Stimulated activated naive CD8-positive, alpha-beta T cell treated with anti-CD3 and anti-CD28 coated beads, Interleukin-15, Interleukin-2, amounts not matched to agents 100 U/mL and 50 U/mL, for 24 hours (primary cell): ENCODE measurements at regions not wholly inside any gene's neighbourhood (a gene's known extent, or its start where the extent isn't known, plus 50 kb on each side); places are given as distances from the start of the nearest gene placed in this dataset.
A peak's percentile ranks its signal among the peaks of the same experiment; 100 is the strongest.

Source experiments
- ATAC-seq: fragments of 150-1000 bp; cut with Tn5 transposase; one replicate; pipeline ENCODE4 v1.10.0; 2021
- DNase-seq: peaks from one replicate; pipeline ENCODE4 v3.0.0; 2021

DNA sequence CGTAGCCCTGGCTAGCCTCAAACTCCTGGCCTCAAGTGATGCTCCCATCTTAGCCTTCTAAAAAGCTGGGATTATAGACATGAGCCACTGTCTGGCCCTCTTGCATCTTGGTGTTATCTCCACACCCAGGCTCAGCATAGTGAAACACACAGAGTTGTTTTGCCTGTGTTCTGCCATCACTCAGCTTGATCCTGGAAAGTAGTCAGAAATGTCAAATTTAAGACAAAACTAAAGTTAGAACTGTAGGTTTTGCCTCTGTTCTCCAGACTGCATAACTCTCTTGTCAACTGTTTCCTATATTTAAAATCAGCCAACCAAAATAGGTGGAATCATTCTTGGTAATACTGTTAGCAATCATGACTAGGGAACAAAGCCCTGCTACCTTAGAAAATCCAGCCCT lies 72.1 kb upstream of the GULP1 start:
- no peak for ATAC-seq

DNA sequence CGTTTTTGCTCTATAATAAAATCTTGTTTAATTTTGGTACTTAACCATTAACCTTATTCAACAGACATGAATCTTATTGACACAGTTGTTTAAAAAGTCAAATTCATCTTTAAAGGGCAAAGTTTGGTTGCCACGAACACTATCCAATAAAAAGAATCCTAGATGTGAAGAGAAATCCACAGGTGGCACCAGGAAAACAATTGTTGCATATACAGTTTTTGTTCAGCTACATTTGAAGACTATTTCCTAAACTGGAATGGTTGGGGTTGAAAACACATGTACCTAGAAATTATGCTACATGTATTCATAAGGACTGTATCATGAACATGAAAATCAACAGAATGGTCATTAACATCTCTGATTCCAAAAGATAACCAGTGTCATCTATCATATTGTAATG lies 71.1 kb upstream of the GULP1 start:
- ATAC-seq (no peak), DNase-seq (no peak)

More for the DNA sequence above, 72.1 kb upstream of the GULP1 start:
- DNase-seq = no peak

DNA sequence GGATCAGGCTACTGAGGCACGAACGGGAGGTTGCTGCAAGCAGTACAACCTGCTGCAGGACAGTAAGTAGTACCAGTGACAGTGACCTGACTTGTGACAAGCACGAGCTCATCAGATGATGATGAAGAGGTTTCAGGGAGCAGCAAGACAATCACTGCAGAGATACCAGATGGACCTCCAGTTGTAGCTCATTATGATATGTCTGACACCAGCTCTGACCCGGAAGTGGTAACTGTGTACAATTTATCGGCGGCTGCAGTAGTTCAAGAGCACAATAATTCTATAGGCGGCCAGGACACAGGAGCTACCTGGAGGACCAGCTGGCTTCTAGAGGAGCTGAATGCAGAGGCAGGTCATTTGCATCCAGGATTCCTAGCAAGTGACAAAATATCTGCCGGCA lies 64.0 kb upstream of the GULP1 start:
- no peak for ATAC-seq
- DNase-seq = no peak

DNA sequence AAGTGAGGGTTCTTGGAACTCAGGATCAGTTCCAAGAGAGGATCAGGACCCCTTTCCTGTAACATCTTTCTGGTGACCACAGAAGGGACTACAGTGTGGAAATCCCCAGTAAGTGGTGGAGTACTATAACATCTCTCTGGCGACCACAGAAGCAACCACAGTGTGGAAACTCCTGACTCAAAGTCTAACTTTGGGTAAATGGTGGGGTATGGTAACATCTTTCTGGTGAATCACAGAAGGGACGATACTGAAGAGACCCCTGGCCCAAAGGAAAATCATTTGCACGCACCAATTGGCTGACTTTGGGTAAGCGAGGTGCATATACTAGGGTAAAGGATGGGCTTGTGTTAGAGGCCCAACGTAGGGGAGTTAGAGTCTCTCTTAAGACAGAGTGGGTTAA lies 56.3 kb upstream of the GULP1 start:
- DNase-seq (peak; percentile 22), ATAC-seq (peak; percentile 88)

DNA sequence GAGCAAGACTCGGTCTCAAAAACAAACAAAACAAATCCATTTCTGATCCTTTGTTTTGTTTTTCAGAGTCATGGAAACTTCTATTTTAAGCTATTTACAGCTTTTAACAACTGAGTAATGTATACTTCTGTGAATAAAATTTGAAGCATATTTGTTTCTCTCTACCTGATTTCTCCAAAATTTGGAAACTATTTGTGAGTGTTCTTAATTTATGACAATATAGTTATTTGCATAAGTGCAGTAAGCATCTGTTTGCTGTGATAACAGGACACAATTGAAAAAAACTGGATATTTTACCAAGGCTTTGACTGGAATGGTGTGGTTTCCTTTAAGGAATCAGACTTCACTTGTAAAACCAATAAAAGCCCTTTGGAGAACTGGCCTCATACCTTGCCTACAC lies 53.3 kb upstream of the GULP1 start:
- no peak for ATAC-seq
- no peak for DNase-seq
